Right cardiac atrium (tissue), 5 donors: ENCODE measurements at regions not wholly inside any gene's neighbourhood (a gene's known extent, or its start where the extent isn't known, plus 50 kb on each side); places are given as distances from the start of the nearest gene placed in this dataset.

ENCODE experiments used
- ATAC-seq, 2 donors: fragments of 200-7000 bp; cut with Tn5 transposase; one replicate each; pipeline versions ENCODE4 v1.8.0 to v1.9.1; 2020; ENCODE audit warnings: moderate library complexity in 2 of 2, mild to moderate bottlenecking in 1 of 2
- DNase-seq, 3 donors: peaks; one replicate each; pipeline ENCODE4 v3.0.0-alpha.2; 2020
- H3K27ac ChIP-seq: one replicate; pipeline ENCODE4 v1.5.1; 2013; ENCODE audit warnings: mild to moderate bottlenecking, low read length, control low read depth, moderate library complexity
- H3K27me3 ChIP-seq: one replicate; pipeline ENCODE4 v1.6.1; 2013; ENCODE audit not compliant: control insufficient read depth, insufficient read depth
- H3K4me1 ChIP-seq: one replicate; pipeline ENCODE4 v1.6.1; 2013; ENCODE audit warnings: low read length; ENCODE audit not compliant: control insufficient read depth, insufficient read depth
- H3K4me3 ChIP-seq: one replicate; pipeline ENCODE4 v1.5.1; 2013; ENCODE audit warnings: low read length, control low read depth
- H3K9me3 ChIP-seq: one replicate; pipeline ENCODE4 v1.6.1; 2013; ENCODE audit warnings: low read length; ENCODE audit not compliant: control insufficient read depth
- WGBS: extraction: QIAGEN DNeasy Blood & Tissue Kit; methylation state at CpG from one replicate; pipeline ENCODE4 v1.1.7; 2013; 5-methylcytosine and 5-hydroxymethylcytosine counted together
- intact Hi-C, 4 donors: fragments of 100-400 bp; cut with DNase I; formaldehyde crosslinking; loops; one replicate each; pipeline versions ENCODE4 v1.11.0 to v1.14.0; 2022 to 2023
- donor health status: healthy with polysubstance abuse.
- donor health status: DM: no; HTN: yes; CAD: no.
- donor health status: DM: no; HTN: no; CAD: no.
- donor health status: DM: no; HTN: yes; CAD: no; lungs with severe emphysema.
- donor health status: DM: yes; HTN: yes; CAD: no.

DNA sequence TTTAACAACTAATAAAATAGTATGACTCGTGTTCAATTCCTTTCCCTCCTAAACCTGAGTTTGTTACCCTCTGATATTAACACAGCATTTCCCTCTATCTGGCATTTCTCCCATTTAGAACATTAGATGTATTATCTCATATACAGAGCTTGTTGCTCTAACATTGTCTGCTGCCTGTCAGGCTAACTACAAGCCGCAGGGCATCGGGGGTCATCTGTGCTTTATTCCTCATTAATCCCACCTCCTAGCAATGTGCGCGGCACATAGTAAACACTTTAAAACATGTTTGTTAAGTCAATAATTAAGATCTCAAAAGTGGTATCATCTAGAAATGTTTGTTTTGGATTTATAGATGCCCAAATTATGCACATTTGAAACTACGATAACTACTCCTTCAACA is 52.9 kb upstream of the NEBL start:
- WGBS = 88% methylated on average over 6 of the region's 6 CpGs
- no peak for DNase-seq
- H3K27me3 ChIP-seq = no peaks in the 10 kb centered on the region
- H3K27ac ChIP-seq = no peak overlapping the region
- H3K9me3 ChIP-seq = no peaks in the 10 kb centered on the region
- ATAC-seq = no peak
- H3K4me1 ChIP-seq = no peaks in the 10 kb centered on the region
- H3K4me3 ChIP-seq = no peak overlapping the region
- intact Hi-C loops = no loop called here

DNA sequence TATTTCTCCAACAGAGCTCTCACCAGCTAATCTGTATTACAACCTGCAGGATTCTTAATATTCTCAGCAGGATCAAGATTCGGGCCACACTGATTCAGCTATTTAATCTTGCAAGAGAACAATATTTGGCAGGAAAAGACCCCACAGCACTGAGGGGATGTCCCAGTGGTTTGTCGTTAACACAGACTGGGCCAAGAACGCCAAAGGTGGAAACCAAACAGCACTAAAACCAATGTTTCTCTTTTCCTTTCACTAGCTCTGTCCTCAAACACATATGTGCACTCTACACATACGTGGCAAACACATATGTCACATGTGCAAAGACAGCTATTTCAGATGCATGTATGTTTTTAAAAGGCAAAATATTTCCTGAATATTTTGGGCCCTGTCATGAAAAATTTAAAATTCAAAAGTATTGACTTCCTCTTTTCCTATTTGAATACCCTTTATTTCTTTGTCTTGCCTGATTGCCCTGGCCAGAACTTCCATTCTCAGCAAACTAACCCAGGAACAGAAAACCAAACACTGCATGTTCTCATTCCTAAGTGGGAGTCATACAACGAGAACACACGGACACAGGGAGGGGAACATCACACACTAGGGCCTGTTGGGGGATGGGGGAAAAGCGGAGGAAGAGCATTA is 51.7 kb upstream of the NEBL start:
- 59% methylated on average over 7 of the region's 7 CpGs for WGBS

More for the DNA sequence above, 51.7 kb upstream of the NEBL start:
- intact Hi-C loops = no loop called here
- H3K27ac ChIP-seq = no peak overlapping the region
- DNase-seq = no peak
- ATAC-seq = no peak
- no peaks in the 10 kb centered on the region for H3K9me3 ChIP-seq
- no peak overlapping the region for H3K4me3 ChIP-seq
- no peaks in the 10 kb centered on the region for H3K4me1 ChIP-seq
- no peaks in the 10 kb centered on the region for H3K27me3 ChIP-seq
